Neural progenitor cell (in vitro differentiated cells): ENCODE measurements at regions not wholly inside any gene's neighbourhood (a gene's known extent, or its start where the extent isn't known, plus 50 kb on each side); places are given as distances from the start of the nearest gene placed in this dataset.
"Not testable (repeated sequence)": the region's sequence is repeated elsewhere in the genome, so short reads cannot be mapped to it uniquely, and the experiment has no call there.

Source experiments
- DNase-seq: peaks from one replicate; pipeline ENCODE4 v3.0.0-alpha.2; 2016; ENCODE audit warnings: low spot score
- H2AFZ ChIP-seq: fragments of 200-600 bp; sonication (generic); replicated peaks from 2 replicates; pipeline ENCODE4 v1.6.1; 2016; ENCODE audit warnings: antibody characterized with exemption
- H3F3A ChIP-seq: fragments of 200-600 bp; sonication (generic); 2 replicates; pipeline ENCODE4 v1.6.1; 2016; ENCODE audit warnings: antibody characterized with exemption, low read depth
- H3K27ac ChIP-seq: fragments of 200-600 bp; sonication (generic); 2 replicates; pipeline ENCODE4 v1.5.1; 2016; ENCODE audit warnings: mild to moderate bottlenecking
- H3K27me3 ChIP-seq: fragments of 200-600 bp; sonication (generic); 2 replicates; pipeline ENCODE4 v1.6.1; 2016; ENCODE audit warnings: mild to moderate bottlenecking, moderate library complexity
- H3K36me3 ChIP-seq: fragments of 200-600 bp; sonication (generic); 2 replicates; pipeline ENCODE4 v1.5.1; 2016
- H3K4me1 ChIP-seq: fragments of 200-600 bp; sonication (generic); 2 replicates; pipeline ENCODE4 v1.6.1; 2016; ENCODE audit warnings: mixed run types
- H3K4me2 ChIP-seq: fragments of 200-600 bp; sonication (generic); 2 replicates; pipeline ENCODE4 v1.6.1; 2016
- H3K4me3 ChIP-seq: fragments of 200-600 bp; sonication (generic); 2 replicates; pipeline ENCODE4 v1.5.1; 2016
- H3K79me2 ChIP-seq: fragments of 200-600 bp; sonication (generic); 2 replicates; pipeline ENCODE4 v1.6.1; 2016; ENCODE audit warnings: low read depth
- H3K9ac ChIP-seq: fragments of 200-600 bp; sonication (generic); 2 replicates; pipeline ENCODE4 v1.6.1; 2016
- H3K9me3 ChIP-seq: fragments of 200-600 bp; sonication (generic); 2 replicates; pipeline ENCODE4 v1.5.1; 2016; ENCODE audit warnings: low read depth
- H4K20me1 ChIP-seq: fragments of 200-600 bp; sonication (generic); 2 replicates; pipeline ENCODE4 v1.6.1; 2016; ENCODE audit warnings: low read depth
- H3K27ac Mint-ChIP-seq: 3 replicates; pipeline ENCODE4 v1.8.0; 2021; ENCODE audit warnings: mixed read lengths
- H3K27me3 Mint-ChIP-seq: 2 replicates; pipeline ENCODE4 v1.8.0; 2022; ENCODE audit warnings: low read depth, mild to moderate bottlenecking, inconsistent platforms, moderate library complexity, mixed read lengths; ENCODE audit not compliant: insufficient read depth
- H3K36me3 Mint-ChIP-seq: 3 replicates; pipeline ENCODE4 v1.8.0; 2021; ENCODE audit warnings: mixed read lengths
- H3K4me1 Mint-ChIP-seq: 3 replicates; pipeline ENCODE4 v1.8.0; 2021; ENCODE audit warnings: mixed read lengths
- H3K4me3 Mint-ChIP-seq: 3 replicates; pipeline ENCODE4 v1.8.0; 2021; ENCODE audit warnings: mild to moderate bottlenecking, moderate library complexity, mixed read lengths
- H3K9me3 Mint-ChIP-seq: 3 replicates; pipeline ENCODE4 v1.8.0; 2020; ENCODE audit warnings: mixed read lengths
- EZH2 ChIP-seq: fragments of 200-600 bp; sonication (generic); IDR thresholded peaks from 2 replicates; pipeline ENCODE4 v1.6.1; 2017; ENCODE audit warnings: antibody characterized with exemption, mild to moderate bottlenecking, moderate library complexity
- EZH2phosphoT487 ChIP-seq: fragments of 200-600 bp; sonication (generic); IDR thresholded peaks from 2 replicates; pipeline ENCODE4 v1.6.1; 2017; ENCODE audit warnings: antibody characterized with exemption
- TF ChIP-seq, protein P1 (sequence below): fragments of 200-600 bp; sonication (generic); IDR thresholded peaks from 2 replicates; pipeline ENCODE4 v1.5.1; 2017; ENCODE audit warnings: antibody characterized with exemption, mild to moderate bottlenecking

DNA sequence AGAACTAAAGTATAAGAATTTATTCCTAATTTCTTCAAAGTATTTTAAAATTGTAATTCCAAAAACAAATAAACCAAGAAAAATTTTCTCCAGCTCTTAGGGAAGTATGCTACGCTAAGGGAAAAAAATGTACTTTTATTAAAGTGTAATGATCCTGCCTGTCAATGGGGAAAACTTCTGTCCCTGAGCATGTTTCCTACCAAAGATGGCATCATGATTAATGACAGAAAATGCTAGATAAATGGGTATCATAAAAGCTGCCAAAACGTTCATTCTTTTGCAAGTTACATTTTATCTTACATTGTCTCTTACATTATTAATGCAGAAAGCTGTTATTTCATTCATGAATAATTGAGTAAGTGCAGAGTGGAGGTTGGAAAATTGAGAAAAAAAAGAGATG, 443.4 kb downstream of the TECRL start:
- H3K4me1 Mint-ChIP-seq, result no peaks in the 10 kb centered on the region
- H3K4me3 Mint-ChIP-seq, result no peak overlapping the region
- H3K9me3 Mint-ChIP-seq, result no peaks in the 10 kb centered on the region
- H3K9me3 ChIP-seq, result no peaks in the 10 kb centered on the region
- H3K9ac ChIP-seq, result no peak overlapping the region
- no peaks in the 10 kb centered on the region for H3K27me3 ChIP-seq
- no peaks in the 10 kb centered on the region for H3K27me3 Mint-ChIP-seq
- H3K27ac ChIP-seq, result no peak overlapping the region
- DNase-seq, result no peak
- H3K4me2 ChIP-seq, result no peak overlapping the region
- H3K36me3 Mint-ChIP-seq, result no peaks in the 10 kb centered on the region
- H3K4me1 ChIP-seq, result no peaks in the 10 kb centered on the region
- no peak overlapping the region for H2AFZ ChIP-seq
- no peak overlapping the region for H3K4me3 ChIP-seq
- no peaks in the 10 kb centered on the region for H3K79me2 ChIP-seq
- no peaks in the 10 kb centered on the region for H4K20me1 ChIP-seq
- TF ChIP-seq, protein P1, sequence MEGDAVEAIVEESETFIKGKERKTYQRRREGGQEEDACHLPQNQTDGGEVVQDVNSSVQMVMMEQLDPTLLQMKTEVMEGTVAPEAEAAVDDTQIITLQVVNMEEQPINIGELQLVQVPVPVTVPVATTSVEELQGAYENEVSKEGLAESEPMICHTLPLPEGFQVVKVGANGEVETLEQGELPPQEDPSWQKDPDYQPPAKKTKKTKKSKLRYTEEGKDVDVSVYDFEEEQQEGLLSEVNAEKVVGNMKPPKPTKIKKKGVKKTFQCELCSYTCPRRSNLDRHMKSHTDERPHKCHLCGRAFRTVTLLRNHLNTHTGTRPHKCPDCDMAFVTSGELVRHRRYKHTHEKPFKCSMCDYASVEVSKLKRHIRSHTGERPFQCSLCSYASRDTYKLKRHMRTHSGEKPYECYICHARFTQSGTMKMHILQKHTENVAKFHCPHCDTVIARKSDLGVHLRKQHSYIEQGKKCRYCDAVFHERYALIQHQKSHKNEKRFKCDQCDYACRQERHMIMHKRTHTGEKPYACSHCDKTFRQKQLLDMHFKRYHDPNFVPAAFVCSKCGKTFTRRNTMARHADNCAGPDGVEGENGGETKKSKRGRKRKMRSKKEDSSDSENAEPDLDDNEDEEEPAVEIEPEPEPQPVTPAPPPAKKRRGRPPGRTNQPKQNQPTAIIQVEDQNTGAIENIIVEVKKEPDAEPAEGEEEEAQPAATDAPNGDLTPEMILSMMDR, result no peak
- no peak for TF ChIP-seq EZH2phosphoT487
- no peak for TF ChIP-seq EZH2
- no peak overlapping the region for H3K27ac Mint-ChIP-seq
- H3K36me3 ChIP-seq, result no peaks in the 10 kb centered on the region
- no peaks in the 10 kb centered on the region for H3F3A ChIP-seq

DNA sequence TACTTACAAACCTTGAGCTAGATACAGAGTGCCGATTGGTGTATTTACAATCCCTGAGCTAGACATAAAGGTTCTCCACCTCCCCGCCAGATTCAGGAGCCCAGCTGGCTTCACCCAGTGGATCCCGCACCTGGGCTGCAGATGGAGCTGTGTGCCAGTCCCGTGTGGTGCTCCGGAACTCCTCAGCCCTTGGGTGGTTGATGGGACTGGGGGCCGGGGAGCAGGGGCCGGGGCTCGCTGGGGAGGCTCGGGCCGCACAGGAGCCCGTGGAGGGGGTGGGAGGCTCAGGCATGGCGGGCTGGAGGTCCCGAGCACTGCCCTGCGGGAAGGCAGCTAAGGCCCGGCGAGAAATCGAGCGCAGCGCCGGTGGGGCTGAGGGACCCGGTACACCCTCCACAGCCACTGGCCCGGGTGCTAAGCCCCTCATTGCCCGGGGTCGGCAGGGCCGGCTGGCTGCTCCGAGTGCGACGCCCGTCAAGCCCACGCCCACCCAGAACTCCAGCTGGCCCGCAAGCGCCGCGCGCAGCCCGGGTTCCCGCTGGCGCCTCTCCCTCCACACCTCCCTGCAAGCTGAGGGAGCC, 466.5 kb downstream of the TECRL start:
- H4K20me1 ChIP-seq, DNase-seq, H3K4me3 Mint-ChIP-seq: not testable (repeated sequence)

DNA sequence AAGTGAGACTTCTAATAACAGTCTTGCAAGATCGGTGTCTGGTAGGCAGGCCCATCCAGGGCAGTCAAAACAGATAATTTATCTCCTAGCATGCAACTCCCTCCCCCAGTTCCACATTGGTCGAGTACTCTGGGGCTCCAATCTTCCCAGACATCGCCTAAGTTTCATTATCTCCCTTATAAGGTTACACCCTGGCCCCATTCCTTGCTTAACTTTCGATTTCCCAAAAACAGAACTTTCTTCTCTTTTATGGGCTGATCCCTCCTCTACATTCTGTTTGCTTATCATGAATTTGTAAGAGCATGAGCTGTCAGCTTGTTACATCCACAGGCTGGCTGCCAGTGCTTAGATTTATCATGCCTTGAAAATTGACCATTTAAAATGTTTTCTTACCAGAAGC, 471.3 kb downstream of the TECRL start:
- no peak for TF ChIP-seq EZH2phosphoT487
- TF ChIP-seq, protein P1, result no peak
- no peak for TF ChIP-seq EZH2
- no peak for DNase-seq
- Histone ChIP-seq H3F3A (no peaks in the 10 kb centered on the region), H3K4me1 (no peaks in the 10 kb centered on the region), H3K4me3 (no peak overlapping the region), H3K79me2 (no peaks in the 10 kb centered on the region), H2AFZ (peak overlapping the region; percentile 47), H3K27ac (no peak overlapping the region), H3K27me3 (no peaks in the 10 kb centered on the region), H3K36me3 (no peaks in the 10 kb centered on the region), H3K9me3 (no peaks in the 10 kb centered on the region), H4K20me1 (no peaks in the 10 kb centered on the region), H3K4me2 (no peak overlapping the region), H3K9ac (no peak overlapping the region)
- Mint-ChIP-seq H3K36me3 (no peaks in the 10 kb centered on the region), H3K4me1 (no peaks in the 10 kb centered on the region), H3K4me3 (no peak overlapping the region), H3K27ac (no peak overlapping the region), H3K27me3 (no peaks in the 10 kb centered on the region), H3K9me3 (no peaks in the 10 kb centered on the region)

More for the DNA sequence above, 466.5 kb downstream of the TECRL start:
- H3K4me1 ChIP-seq, H3K27ac Mint-ChIP-seq, H3K9ac ChIP-seq, H3K4me2 ChIP-seq, H3K27me3 Mint-ChIP-seq, H3K27ac ChIP-seq, H3F3A ChIP-seq, H3K27me3 ChIP-seq, H2AFZ ChIP-seq, H3K4me3 ChIP-seq, H3K4me1 Mint-ChIP-seq, H3K9me3 Mint-ChIP-seq, H3K36me3 ChIP-seq, H3K9me3 ChIP-seq, H3K36me3 Mint-ChIP-seq, H3K79me2 ChIP-seq: not testable (repeated sequence)

DNA sequence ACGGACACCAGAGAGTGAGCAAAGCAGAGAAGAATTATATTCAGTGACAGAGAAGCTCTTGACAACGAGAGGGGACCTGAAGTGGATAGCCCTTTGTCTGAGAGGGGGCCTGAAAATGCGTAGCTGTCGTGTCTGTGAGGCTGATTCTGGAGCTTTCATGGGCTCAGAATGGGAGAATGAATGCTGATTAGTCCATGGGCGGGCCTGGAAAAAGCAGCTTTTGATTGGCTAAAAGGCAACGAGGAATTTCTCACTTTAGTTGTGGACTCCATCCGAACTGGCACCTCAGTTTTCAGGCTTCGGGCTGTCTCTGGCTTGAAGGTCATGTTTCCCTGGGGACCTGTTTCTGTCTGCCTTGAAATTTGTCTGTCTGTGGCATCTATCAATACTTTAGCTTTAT, 487.1 kb downstream of the TECRL start:
- no peaks in the 10 kb centered on the region for H3K36me3 ChIP-seq
- Mint-ChIP-seq H3K4me1 (no peaks in the 10 kb centered on the region), H3K36me3 (no peaks in the 10 kb centered on the region), H3K27ac (no peak overlapping the region), H3K9me3 (peaks cover 4% of the 10 kb centered on the region), H3K27me3 (no peaks in the 10 kb centered on the region), H3K4me3 (no peak overlapping the region)
- H3K4me1 ChIP-seq, result no peaks in the 10 kb centered on the region
- no peak overlapping the region for H3K9ac ChIP-seq
- H3K27me3 ChIP-seq, result no peaks in the 10 kb centered on the region
- no peak overlapping the region for H3K27ac ChIP-seq
- peak overlapping the region; percentile 58 for H2AFZ ChIP-seq
- no peaks in the 10 kb centered on the region for H3K9me3 ChIP-seq
- no peaks in the 10 kb centered on the region for H3K79me2 ChIP-seq
- TF ChIP-seq, protein P1, result no peak
- H3F3A ChIP-seq, result no peaks in the 10 kb centered on the region
- H3K4me3 ChIP-seq, result no peak overlapping the region
- no peaks in the 10 kb centered on the region for H4K20me1 ChIP-seq
- no peak for DNase-seq
- no peak overlapping the region for H3K4me2 ChIP-seq
